HEK293 (cell line): ENCODE measurements at regions not wholly inside any gene's neighbourhood (a gene's known extent, or its start where the extent isn't known, plus 50 kb on each side); places are given as distances from the start of the nearest gene placed in this dataset.

ENCODE experiments used
- CTCF ChIA-PET: fragments of 350-600 bp; formaldehyde crosslinking; extraction: SDS; loops from one replicate; lab custom pipeline; 2021; ENCODE audit warnings: antibody characterized with exemption; lab: Yijun Ruan, JAX
- POLR2A ChIA-PET: fragments of 300-600 bp; formaldehyde crosslinking; extraction: SDS; loops from one replicate; lab custom pipeline; 2020; ENCODE audit warnings: antibody characterized with exemption, inconsistent platforms; lab: Yijun Ruan, JAX
- H3K27ac ChIP-seq: fragments of 200-500 bp; sonication (Bioruptor generic); 2 replicates; pipeline ENCODE4 v1.5.1; 2014; ENCODE audit warnings: low read depth, low read length, control low read depth, inconsistent platforms; ENCODE audit errors: extremely low read depth
- H3K36me3 ChIP-seq, 2 experiments: fragments of 200-500 bp in 1 of 2; sonication (Bioruptor generic) in 1 of 2; 1 replicate in 1 of 2; 2 replicates in 1 of 2; pipeline ENCODE4 v1.5.1; 2014 to 2017; ENCODE audit warnings: inconsistent platforms in 2 of 2, low read length in 2 of 2; ENCODE audit not compliant: control insufficient read depth in 2 of 2, insufficient read depth in 1 of 2
- H3K4me1 ChIP-seq: fragments of 200-500 bp; sonication (Bioruptor generic); 2 replicates; pipeline ENCODE4 v1.5.1; 2014; ENCODE audit warnings: mild to moderate bottlenecking, low read length, inconsistent platforms; ENCODE audit not compliant: control insufficient read depth, insufficient read depth
- H3K4me3 ChIP-seq: 2 replicates; pipeline ENCODE4 v1.5.1; 2011; ENCODE audit warnings: low read depth, mild to moderate bottlenecking, control low read depth, low read length, moderate library complexity
- H3K9me3 ChIP-seq: fragments of 200-500 bp; sonication (Bioruptor generic); 2 replicates; pipeline ENCODE4 v1.5.1; 2014; ENCODE audit warnings: low read depth, low read length, inconsistent platforms; ENCODE audit not compliant: control insufficient read depth, insufficient read depth
- BCL11A ChIP-seq: fragments of 450-650 bp; formaldehyde crosslinking; IDR thresholded peaks from 2 replicates; pipeline ENCODE4 v1.5.1; 2016; ENCODE audit warnings: low read depth, missing biosample characterization, missing genetic modification characterization
- FEZF1 ChIP-seq: fragments of 450-650 bp; formaldehyde crosslinking; IDR thresholded peaks from 2 replicates; pipeline ENCODE4 v1.5.1; 2016; ENCODE audit warnings: missing biosample characterization, missing genetic modification characterization
- HOXA7 ChIP-seq: sonication (generic); formaldehyde crosslinking; IDR thresholded peaks from 2 replicates; pipeline ENCODE4 v1.8.1; 2022; ENCODE audit warnings: missing genetic modification reagents, borderline replicate concordance
- MZF1 ChIP-seq: fragments of 450-650 bp; formaldehyde crosslinking; IDR thresholded peaks from 2 replicates; pipeline ENCODE4 v1.5.1; 2017; ENCODE audit warnings: missing biosample characterization, missing genetic modification characterization, borderline replicate concordance
- SETDB1 ChIP-seq: IDR thresholded peaks from one replicate; pipeline ENCODE4 v1.6.1; 2017; ENCODE audit warnings: mild to moderate bottlenecking, low read length, moderate library complexity, mixed read lengths; ENCODE audit not compliant: insufficient read length
- ZBTB1 ChIP-seq: fragments of 450-650 bp; formaldehyde crosslinking; IDR thresholded peaks from 2 replicates; pipeline ENCODE4 v1.5.1; 2016; ENCODE audit warnings: missing biosample characterization, missing genetic modification characterization
- ZFP69B ChIP-seq: fragments of 450-650 bp; formaldehyde crosslinking; IDR thresholded peaks from 2 replicates; pipeline ENCODE4 v1.5.1; 2016; ENCODE audit warnings: missing biosample characterization, missing genetic modification characterization
- ZNF169 ChIP-seq: fragments of 450-650 bp; formaldehyde crosslinking; IDR thresholded peaks from 2 replicates; pipeline ENCODE4 v1.5.1; 2016; ENCODE audit warnings: missing biosample characterization, missing genetic modification characterization
- ZNF23 ChIP-seq: fragments of 450-650 bp; formaldehyde crosslinking; IDR thresholded peaks from 2 replicates; pipeline ENCODE4 v1.5.1; 2016; ENCODE audit warnings: missing biosample characterization, missing genetic modification characterization, borderline replicate concordance
- ZNF248 ChIP-seq: fragments of 450-650 bp; formaldehyde crosslinking; IDR thresholded peaks from 2 replicates; pipeline ENCODE4 v1.5.1; 2017; ENCODE audit warnings: missing biosample characterization, missing genetic modification characterization
- ZNF274 ChIP-seq, 2 experiments: fragments of 200-500 bp in 1 of 2; fragments of 450-650 bp in 1 of 2; sonication (Bioruptor generic) in 1 of 2; formaldehyde crosslinking in 1 of 2; IDR thresholded peaks; 2 replicates each; pipeline versions ENCODE4 v1.5.1 to v1.6.1; 2014 to 2016; ENCODE audit warnings: borderline replicate concordance in 1 of 2, inconsistent platforms in 1 of 2, low read length in 1 of 2, missing biosample characterization in 1 of 2, missing genetic modification characterization in 1 of 2
- ZNF341 ChIP-seq: fragments of 450-650 bp; formaldehyde crosslinking; IDR thresholded peaks from 2 replicates; pipeline ENCODE4; 2016; ENCODE audit warnings: low read depth, missing biosample characterization, missing genetic modification characterization
- ZNF350 ChIP-seq: fragments of 450-650 bp; formaldehyde crosslinking; IDR thresholded peaks from 2 replicates; pipeline ENCODE4 v1.5.0; 2017; ENCODE audit warnings: missing biosample characterization, mild to moderate bottlenecking, missing genetic modification characterization
- ZNF354C ChIP-seq: fragments of 450-650 bp; formaldehyde crosslinking; IDR thresholded peaks from 2 replicates; pipeline ENCODE4 v1.5.1; 2016; ENCODE audit warnings: missing biosample characterization, missing genetic modification characterization, low read depth, borderline replicate concordance
- ZNF510 ChIP-seq: fragments of 450-650 bp; formaldehyde crosslinking; IDR thresholded peaks from 2 replicates; pipeline ENCODE4 v1.5.1; 2018; ENCODE audit warnings: mild to moderate bottlenecking, missing genetic modification characterization, missing biosample characterization; ENCODE audit not compliant: insufficient replicate concordance
- ZNF629 ChIP-seq: fragments of 450-650 bp; formaldehyde crosslinking; IDR thresholded peaks from 2 replicates; pipeline ENCODE4 v1.5.1; 2017; ENCODE audit warnings: missing biosample characterization, missing genetic modification characterization
- ZNF837 ChIP-seq: fragments of 450-650 bp; formaldehyde crosslinking; IDR thresholded peaks from 2 replicates; pipeline ENCODE4 v1.5.1; 2016; ENCODE audit warnings: missing biosample characterization, missing genetic modification characterization
- ZNF843 ChIP-seq: fragments of 450-650 bp; formaldehyde crosslinking; IDR thresholded peaks from 2 replicates; pipeline ENCODE4 v1.5.1; 2016; ENCODE audit warnings: missing biosample characterization, missing genetic modification characterization
- ZSCAN5A ChIP-seq: fragments of 450-650 bp; formaldehyde crosslinking; IDR thresholded peaks from 2 replicates; pipeline ENCODE4 v1.5.1; 2016; ENCODE audit warnings: missing biosample characterization, missing genetic modification characterization
- TF ChIP-seq, protein P1 (sequence below): fragments of 450-650 bp; formaldehyde crosslinking; IDR thresholded peaks from 2 replicates; pipeline ENCODE4 v1.5.1; 2016; ENCODE audit warnings: missing biosample characterization, missing genetic modification characterization
- TF ChIP-seq, protein P2 (sequence below): fragments of 450-650 bp; formaldehyde crosslinking; IDR thresholded peaks from 2 replicates; pipeline ENCODE4 v1.5.1; 2016; ENCODE audit warnings: missing biosample characterization, missing genetic modification characterization
- TF ChIP-seq, protein P3 (sequence below): fragments of 450-650 bp; formaldehyde crosslinking; IDR thresholded peaks from 2 replicates; pipeline ENCODE4 v1.5.1; 2016; ENCODE audit warnings: missing biosample characterization, missing genetic modification characterization
- TF ChIP-seq, protein P4 (sequence below): fragments of 450-650 bp; formaldehyde crosslinking; conservative IDR thresholded peaks from 2 replicates; pipeline ENCODE4 v1.5.1; 2016; ENCODE audit warnings: low read depth, missing biosample characterization, missing genetic modification characterization

- Histone ChIP-seq H3K27ac (no peak overlapping the region), H3K4me3 (no peak overlapping the region), H3K4me1 (no peaks in the 10 kb centered on the region), H3K36me3 (no peaks in the 10 kb centered on the region), H3K9me3 (no peaks in the 10 kb centered on the region)
- TF ChIP-seq, protein P1, sequence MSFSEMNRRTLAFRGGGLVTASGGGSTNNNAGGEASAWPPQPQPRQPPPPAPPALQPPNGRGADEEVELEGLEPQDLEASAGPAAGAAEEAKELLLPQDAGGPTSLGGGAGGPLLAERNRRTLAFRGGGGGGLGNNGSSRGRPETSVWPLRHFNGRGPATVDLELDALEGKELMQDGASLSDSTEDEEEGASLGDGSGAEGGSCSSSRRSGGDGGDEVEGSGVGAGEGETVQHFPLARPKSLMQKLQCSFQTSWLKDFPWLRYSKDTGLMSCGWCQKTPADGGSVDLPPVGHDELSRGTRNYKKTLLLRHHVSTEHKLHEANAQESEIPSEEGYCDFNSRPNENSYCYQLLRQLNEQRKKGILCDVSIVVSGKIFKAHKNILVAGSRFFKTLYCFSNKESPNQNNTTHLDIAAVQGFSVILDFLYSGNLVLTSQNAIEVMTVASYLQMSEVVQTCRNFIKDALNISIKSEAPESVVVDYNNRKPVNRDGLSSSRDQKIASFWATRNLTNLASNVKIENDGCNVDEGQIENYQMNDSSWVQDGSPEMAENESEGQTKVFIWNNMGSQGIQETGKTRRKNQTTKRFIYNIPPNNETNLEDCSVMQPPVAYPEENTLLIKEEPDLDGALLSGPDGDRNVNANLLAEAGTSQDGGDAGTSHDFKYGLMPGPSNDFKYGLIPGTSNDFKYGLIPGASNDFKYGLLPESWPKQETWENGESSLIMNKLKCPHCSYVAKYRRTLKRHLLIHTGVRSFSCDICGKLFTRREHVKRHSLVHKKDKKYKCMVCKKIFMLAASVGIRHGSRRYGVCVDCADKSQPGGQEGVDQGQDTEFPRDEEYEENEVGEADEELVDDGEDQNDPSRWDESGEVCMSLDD, result no peak
- no peak for TF ChIP-seq ZNF629 (tag by site-specific recombination)
- TF ChIP-seq ZNF350, result no peak
- TF ChIP-seq ZNF23 (tag by site-specific recombination), result no peak
- TF ChIP-seq, protein P2, sequence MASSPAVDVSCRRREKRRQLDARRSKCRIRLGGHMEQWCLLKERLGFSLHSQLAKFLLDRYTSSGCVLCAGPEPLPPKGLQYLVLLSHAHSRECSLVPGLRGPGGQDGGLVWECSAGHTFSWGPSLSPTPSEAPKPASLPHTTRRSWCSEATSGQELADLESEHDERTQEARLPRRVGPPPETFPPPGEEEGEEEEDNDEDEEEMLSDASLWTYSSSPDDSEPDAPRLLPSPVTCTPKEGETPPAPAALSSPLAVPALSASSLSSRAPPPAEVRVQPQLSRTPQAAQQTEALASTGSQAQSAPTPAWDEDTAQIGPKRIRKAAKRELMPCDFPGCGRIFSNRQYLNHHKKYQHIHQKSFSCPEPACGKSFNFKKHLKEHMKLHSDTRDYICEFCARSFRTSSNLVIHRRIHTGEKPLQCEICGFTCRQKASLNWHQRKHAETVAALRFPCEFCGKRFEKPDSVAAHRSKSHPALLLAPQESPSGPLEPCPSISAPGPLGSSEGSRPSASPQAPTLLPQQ, result no peak
- TF ChIP-seq, protein P3, sequence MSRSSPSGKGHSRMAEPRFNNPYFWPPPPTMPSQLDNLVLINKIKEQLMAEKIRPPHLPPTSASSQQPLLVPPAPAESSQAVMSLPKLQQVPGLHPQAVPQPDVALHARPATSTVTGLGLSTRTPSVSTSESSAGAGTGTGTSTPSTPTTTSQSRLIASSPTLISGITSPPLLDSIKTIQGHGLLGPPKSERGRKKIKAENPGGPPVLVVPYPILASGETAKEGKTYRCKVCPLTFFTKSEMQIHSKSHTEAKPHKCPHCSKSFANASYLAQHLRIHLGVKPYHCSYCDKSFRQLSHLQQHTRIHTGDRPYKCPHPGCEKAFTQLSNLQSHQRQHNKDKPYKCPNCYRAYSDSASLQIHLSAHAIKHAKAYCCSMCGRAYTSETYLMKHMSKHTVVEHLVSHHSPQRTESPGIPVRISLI (tag by site-specific recombination), result no peak
- TF ChIP-seq HOXA7, result no peak
- ChIA-PET CTCF (interaction anchor here (0.5 to 4.3 kb wide), 7 partner anchors 9 to 525 kb away, joined by 3 to 38 read pairs (median 3); no protein-coding TSS in a partner anchor), POLR2A (no interaction called here)
These were observed 203.7 kb downstream of the BMP7 start for GRCh38 chr20:57062696-57063270.

- H3K36me3 ChIP-seq, result no peaks in the 10 kb centered on the region
- H3K27ac ChIP-seq, result no peak overlapping the region
- ChIA-PET CTCF (no interaction called here), POLR2A (no interaction called here)
- no peak overlapping the region for H3K4me3 ChIP-seq
- H3K4me1 ChIP-seq, result no peaks in the 10 kb centered on the region
- no peaks in the 10 kb centered on the region for H3K9me3 ChIP-seq
- TF ChIP-seq SETDB1 (no peak), FEZF1 (tag by site-specific recombination) (no peak), ZNF169 (tag by site-specific recombination) (no peak), MZF1 (tag by site-specific recombination) (no peak), BCL11A (tag by site-specific recombination) (no peak), ZBTB1 (tag by site-specific recombination) (no peak), ZNF843 (tag by site-specific recombination) (no peak), ZNF274 (IDR thresholded peaks at IDR 0.05; ENCODE audit: low read length) (no peak), ZNF274 (tag by site-specific recombination; IDR thresholded peaks at IDR 0.05; ENCODE audit: borderline replicate concordance) (no peak), ZNF341 (tag by site-specific recombination) (no peak), ZFP69B (tag by site-specific recombination) (no peak), ZNF248 (tag by site-specific recombination) (no peak), ZNF354C (tag by site-specific recombination) (no peak), ZSCAN5A (tag by site-specific recombination) (no peak), ZNF837 (tag by site-specific recombination) (no peak), ZNF510 (tag by site-specific recombination) (no peak)
- TF ChIP-seq, protein P4, sequence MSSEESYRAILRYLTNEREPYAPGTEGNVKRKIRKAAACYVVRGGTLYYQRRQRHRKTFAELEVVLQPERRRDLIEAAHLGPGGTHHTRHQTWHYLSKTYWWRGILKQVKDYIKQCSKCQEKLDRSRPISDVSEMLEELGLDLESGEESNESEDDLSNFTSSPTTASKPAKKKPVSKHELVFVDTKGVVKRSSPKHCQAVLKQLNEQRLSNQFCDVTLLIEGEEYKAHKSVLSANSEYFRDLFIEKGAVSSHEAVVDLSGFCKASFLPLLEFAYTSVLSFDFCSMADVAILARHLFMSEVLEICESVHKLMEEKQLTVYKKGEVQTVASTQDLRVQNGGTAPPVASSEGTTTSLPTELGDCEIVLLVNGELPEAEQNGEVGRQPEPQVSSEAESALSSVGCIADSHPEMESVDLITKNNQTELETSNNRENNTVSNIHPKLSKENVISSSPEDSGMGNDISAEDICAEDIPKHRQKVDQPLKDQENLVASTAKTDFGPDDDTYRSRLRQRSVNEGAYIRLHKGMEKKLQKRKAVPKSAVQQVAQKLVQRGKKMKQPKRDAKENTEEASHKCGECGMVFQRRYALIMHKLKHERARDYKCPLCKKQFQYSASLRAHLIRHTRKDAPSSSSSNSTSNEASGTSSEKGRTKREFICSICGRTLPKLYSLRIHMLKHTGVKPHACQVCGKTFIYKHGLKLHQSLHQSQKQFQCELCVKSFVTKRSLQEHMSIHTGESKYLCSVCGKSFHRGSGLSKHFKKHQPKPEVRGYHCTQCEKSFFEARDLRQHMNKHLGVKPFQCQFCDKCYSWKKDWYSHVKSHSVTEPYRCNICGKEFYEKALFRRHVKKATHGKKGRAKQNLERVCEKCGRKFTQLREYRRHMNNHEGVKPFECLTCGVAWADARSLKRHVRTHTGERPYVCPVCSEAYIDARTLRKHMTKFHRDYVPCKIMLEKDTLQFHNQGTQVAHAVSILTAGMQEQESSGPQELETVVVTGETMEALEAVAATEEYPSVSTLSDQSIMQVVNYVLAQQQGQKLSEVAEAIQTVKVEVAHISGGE (tag by site-specific recombination), result no peak
These were observed 201.6 kb downstream of the BMP7 start for GRCh38 chr20:57064836-57065235.
